SK-N-SH (cell line): ENCODE measurements at regions not wholly inside any gene's neighbourhood (a gene's known extent, or its start where the extent isn't known, plus 50 kb on each side); places are given as distances from the start of the nearest gene placed in this dataset.

Experiments used
- EZH2phosphoT487 ChIP-seq: fragments of 200-600 bp; sonication (generic); IDR thresholded peaks from 2 replicates; pipeline ENCODE4 v1.6.1; 2017; ENCODE audit warnings: low read depth, mixed run types, mild to moderate bottlenecking, antibody characterized with exemption, moderate library complexity, borderline replicate concordance
- GABPA ChIP-seq: IDR thresholded peaks from 2 replicates; pipeline ENCODE4 v1.4.0; 2012; ENCODE audit warnings: low read depth, mild to moderate bottlenecking
- GATA2 ChIP-seq: sonication (generic); formaldehyde crosslinking; IDR thresholded peaks from 2 replicates; pipeline ENCODE4 v1.5.0; 2020; ENCODE audit warnings: mild to moderate bottlenecking, missing genetic modification reagents
- POLR2AphosphoS5 ChIP-seq: IDR thresholded peaks from 2 replicates; pipeline ENCODE4 v1.6.1; 2012; ENCODE audit warnings: low read depth, low read length
- SIN3A ChIP-seq: IDR thresholded peaks from 2 replicates; pipeline ENCODE4 v1.6.1; 2012; ENCODE audit warnings: low read depth, mild to moderate bottlenecking, low read length, moderate library complexity, borderline replicate concordance
- TAF1 ChIP-seq: IDR thresholded peaks from 2 replicates; pipeline ENCODE4 v1.6.1; 2012; ENCODE audit warnings: low read depth, mild to moderate bottlenecking, low read length, moderate library complexity, borderline replicate concordance
- YY1 ChIP-seq: IDR thresholded peaks from 2 replicates; pipeline ENCODE4 v1.4.0; 2012; ENCODE audit warnings: low read depth, mild to moderate bottlenecking
- TF ChIP-seq, protein P1 (sequence below): IDR thresholded peaks from 2 replicates; pipeline ENCODE4 v1.6.1; 2012; ENCODE audit warnings: mild to moderate bottlenecking, low read depth, low read length, moderate library complexity
- TF ChIP-seq, protein P2 (sequence below): fragments of 200-600 bp; sonication (generic); IDR thresholded peaks from 2 replicates; pipeline ENCODE4 v1.6.1; 2017; ENCODE audit warnings: antibody characterized with exemption, mild to moderate bottlenecking, moderate library complexity
- TF ChIP-seq, protein P3 (sequence below): fragments of 150-350 bp; IDR thresholded peaks from 2 replicates; pipeline ENCODE4 v1.6.1; 2017; ENCODE audit warnings: antibody characterized with exemption, low read length, low read depth, borderline replicate concordance
- TF ChIP-seq, protein P4 (sequence below): fragments of 150-350 bp; IDR thresholded peaks from 2 replicates; pipeline ENCODE4 v1.6.1; 2016; ENCODE audit warnings: mild to moderate bottlenecking, low read depth, low read length
- TF ChIP-seq, protein P5 (sequence below): IDR thresholded peaks from 2 replicates; pipeline ENCODE4 v1.4.0; 2012; ENCODE audit warnings: low read depth, borderline replicate concordance

- TF ChIP-seq, protein P1, sequence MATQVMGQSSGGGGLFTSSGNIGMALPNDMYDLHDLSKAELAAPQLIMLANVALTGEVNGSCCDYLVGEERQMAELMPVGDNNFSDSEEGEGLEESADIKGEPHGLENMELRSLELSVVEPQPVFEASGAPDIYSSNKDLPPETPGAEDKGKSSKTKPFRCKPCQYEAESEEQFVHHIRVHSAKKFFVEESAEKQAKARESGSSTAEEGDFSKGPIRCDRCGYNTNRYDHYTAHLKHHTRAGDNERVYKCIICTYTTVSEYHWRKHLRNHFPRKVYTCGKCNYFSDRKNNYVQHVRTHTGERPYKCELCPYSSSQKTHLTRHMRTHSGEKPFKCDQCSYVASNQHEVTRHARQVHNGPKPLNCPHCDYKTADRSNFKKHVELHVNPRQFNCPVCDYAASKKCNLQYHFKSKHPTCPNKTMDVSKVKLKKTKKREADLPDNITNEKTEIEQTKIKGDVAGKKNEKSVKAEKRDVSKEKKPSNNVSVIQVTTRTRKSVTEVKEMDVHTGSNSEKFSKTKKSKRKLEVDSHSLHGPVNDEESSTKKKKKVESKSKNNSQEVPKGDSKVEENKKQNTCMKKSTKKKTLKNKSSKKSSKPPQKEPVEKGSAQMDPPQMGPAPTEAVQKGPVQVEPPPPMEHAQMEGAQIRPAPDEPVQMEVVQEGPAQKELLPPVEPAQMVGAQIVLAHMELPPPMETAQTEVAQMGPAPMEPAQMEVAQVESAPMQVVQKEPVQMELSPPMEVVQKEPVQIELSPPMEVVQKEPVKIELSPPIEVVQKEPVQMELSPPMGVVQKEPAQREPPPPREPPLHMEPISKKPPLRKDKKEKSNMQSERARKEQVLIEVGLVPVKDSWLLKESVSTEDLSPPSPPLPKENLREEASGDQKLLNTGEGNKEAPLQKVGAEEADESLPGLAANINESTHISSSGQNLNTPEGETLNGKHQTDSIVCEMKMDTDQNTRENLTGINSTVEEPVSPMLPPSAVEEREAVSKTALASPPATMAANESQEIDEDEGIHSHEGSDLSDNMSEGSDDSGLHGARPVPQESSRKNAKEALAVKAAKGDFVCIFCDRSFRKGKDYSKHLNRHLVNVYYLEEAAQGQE = no peak
- TF ChIP-seq, protein P2, sequence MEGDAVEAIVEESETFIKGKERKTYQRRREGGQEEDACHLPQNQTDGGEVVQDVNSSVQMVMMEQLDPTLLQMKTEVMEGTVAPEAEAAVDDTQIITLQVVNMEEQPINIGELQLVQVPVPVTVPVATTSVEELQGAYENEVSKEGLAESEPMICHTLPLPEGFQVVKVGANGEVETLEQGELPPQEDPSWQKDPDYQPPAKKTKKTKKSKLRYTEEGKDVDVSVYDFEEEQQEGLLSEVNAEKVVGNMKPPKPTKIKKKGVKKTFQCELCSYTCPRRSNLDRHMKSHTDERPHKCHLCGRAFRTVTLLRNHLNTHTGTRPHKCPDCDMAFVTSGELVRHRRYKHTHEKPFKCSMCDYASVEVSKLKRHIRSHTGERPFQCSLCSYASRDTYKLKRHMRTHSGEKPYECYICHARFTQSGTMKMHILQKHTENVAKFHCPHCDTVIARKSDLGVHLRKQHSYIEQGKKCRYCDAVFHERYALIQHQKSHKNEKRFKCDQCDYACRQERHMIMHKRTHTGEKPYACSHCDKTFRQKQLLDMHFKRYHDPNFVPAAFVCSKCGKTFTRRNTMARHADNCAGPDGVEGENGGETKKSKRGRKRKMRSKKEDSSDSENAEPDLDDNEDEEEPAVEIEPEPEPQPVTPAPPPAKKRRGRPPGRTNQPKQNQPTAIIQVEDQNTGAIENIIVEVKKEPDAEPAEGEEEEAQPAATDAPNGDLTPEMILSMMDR = no peak
- no peak for TF ChIP-seq GATA2
- TF ChIP-seq, protein P3, sequence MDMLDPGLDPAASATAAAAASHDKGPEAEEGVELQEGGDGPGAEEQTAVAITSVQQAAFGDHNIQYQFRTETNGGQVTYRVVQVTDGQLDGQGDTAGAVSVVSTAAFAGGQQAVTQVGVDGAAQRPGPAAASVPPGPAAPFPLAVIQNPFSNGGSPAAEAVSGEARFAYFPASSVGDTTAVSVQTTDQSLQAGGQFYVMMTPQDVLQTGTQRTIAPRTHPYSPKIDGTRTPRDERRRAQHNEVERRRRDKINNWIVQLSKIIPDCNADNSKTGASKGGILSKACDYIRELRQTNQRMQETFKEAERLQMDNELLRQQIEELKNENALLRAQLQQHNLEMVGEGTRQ = no peak
- no peak for TF ChIP-seq SIN3A
- TF ChIP-seq YY1 = no peak
- TF ChIP-seq EZH2phosphoT487 = no peak
- TF ChIP-seq, protein P4, sequence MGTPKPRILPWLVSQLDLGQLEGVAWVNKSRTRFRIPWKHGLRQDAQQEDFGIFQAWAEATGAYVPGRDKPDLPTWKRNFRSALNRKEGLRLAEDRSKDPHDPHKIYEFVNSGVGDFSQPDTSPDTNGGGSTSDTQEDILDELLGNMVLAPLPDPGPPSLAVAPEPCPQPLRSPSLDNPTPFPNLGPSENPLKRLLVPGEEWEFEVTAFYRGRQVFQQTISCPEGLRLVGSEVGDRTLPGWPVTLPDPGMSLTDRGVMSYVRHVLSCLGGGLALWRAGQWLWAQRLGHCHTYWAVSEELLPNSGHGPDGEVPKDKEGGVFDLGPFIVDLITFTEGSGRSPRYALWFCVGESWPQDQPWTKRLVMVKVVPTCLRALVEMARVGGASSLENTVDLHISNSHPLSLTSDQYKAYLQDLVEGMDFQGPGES = no peak
- TF ChIP-seq, protein P5, sequence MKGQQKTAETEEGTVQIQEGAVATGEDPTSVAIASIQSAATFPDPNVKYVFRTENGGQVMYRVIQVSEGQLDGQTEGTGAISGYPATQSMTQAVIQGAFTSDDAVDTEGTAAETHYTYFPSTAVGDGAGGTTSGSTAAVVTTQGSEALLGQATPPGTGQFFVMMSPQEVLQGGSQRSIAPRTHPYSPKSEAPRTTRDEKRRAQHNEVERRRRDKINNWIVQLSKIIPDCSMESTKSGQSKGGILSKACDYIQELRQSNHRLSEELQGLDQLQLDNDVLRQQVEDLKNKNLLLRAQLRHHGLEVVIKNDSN = no peak
- no peak for TF ChIP-seq TAF1
- TF ChIP-seq POLR2AphosphoS5 = no peak
- no peak for TF ChIP-seq GABPA
These were observed 147.5 kb downstream of the FAM174A start for GRCh38 chr5:100682625-100683024.
